K562 (cell line): ENCODE measurements at regions not wholly inside any gene's neighbourhood (a gene's known extent, or its start where the extent isn't known, plus 50 kb on each side); places are given as distances from the start of the nearest gene placed in this dataset.
"Not testable (repeated sequence)": the region's sequence is repeated elsewhere in the genome, so short reads cannot be mapped to it uniquely, and the experiment has no call there.

Experiments used
- ATF6 ChIP-seq: sonication (generic); formaldehyde crosslinking; IDR thresholded peaks from 2 replicates; pipeline ENCODE4 v1.4.0; 2020; ENCODE audit warnings: mild to moderate bottlenecking, missing genetic modification reagents
- CTCF ChIP-seq, 3 experiments: IDR thresholded peaks in 2 of 3; conservative IDR thresholded peaks in 1 of 3; 2 replicates each; pipeline ENCODE4 v1.5.1; 2011 to 2012; ENCODE audit warnings: low read length in 3 of 3, mild to moderate bottlenecking in 3 of 3, control low read depth in 2 of 3, improper control_type of control experiment in 1 of 3, inconsistent platforms in 1 of 3, low read depth in 1 of 3, mixed read lengths in 1 of 3, moderate library complexity in 1 of 3; ENCODE audit not compliant: insufficient read depth in 2 of 3
- E2F1 ChIP-seq: sonication (generic); formaldehyde crosslinking; IDR thresholded peaks from 2 replicates; pipeline ENCODE4 v1.8.1; 2023; ENCODE audit warnings: mild to moderate bottlenecking, missing genetic modification reagents, moderate library complexity
- GTF2A2 ChIP-seq: IDR thresholded peaks from 2 replicates; pipeline ENCODE4 v1.6.1; 2016; ENCODE audit warnings: mild to moderate bottlenecking, missing genetic modification characterization, missing compliant biosample characterization
- JUND ChIP-seq, 2 experiments: IDR thresholded peaks; 2 replicates in 1 of 2; 3 replicates in 1 of 2; pipeline ENCODE4 v1.6.1; 2011; ENCODE audit warnings: borderline replicate concordance in 2 of 2, low read depth in 2 of 2, low read length in 2 of 2, improper control_type of control experiment in 1 of 2, missing biosample characterization in 1 of 2, missing genetic modification characterization in 1 of 2, missing genetic modification reagents in 1 of 2
- MLLT1 ChIP-seq, 2 experiments: fragments of 450-650 bp; IDR thresholded peaks; 2 replicates each; pipeline ENCODE4 v1.6.1; 2016
- MXI1 ChIP-seq: IDR thresholded peaks from 2 replicates; pipeline ENCODE4 v1.6.1; 2011; ENCODE audit warnings: low read depth, mild to moderate bottlenecking, improper control_type of control experiment, low read length
- POLR2A ChIP-seq: fragments of 450-650 bp; conservative IDR thresholded peaks from 2 replicates; pipeline ENCODE4 v1.6.1; 2016
- POLR2AphosphoS5 ChIP-seq: IDR thresholded peaks from 2 replicates; pipeline ENCODE4 v1.6.1; 2011; ENCODE audit warnings: mild to moderate bottlenecking, low read depth, low read length, moderate library complexity; ENCODE audit not compliant: control insufficient read depth, insufficient read depth
- RBBP5 ChIP-seq: fragments of 200-600 bp; sonication (generic); IDR thresholded peaks from 2 replicates; pipeline ENCODE4 v1.6.1; 2012; ENCODE audit warnings: borderline replicate concordance, mild to moderate bottlenecking, low read length, control low read depth, inconsistent platforms; ENCODE audit not compliant: insufficient read depth, poor library complexity, severe bottlenecking
- SIX5 ChIP-seq, 2 experiments: IDR thresholded peaks; 2 replicates each; pipeline ENCODE4 v1.6.1; 2011; ENCODE audit warnings: low read length in 2 of 2, borderline replicate concordance in 1 of 2, low read depth in 1 of 2, mild to moderate bottlenecking in 1 of 2, moderate library complexity in 1 of 2; ENCODE audit not compliant: insufficient read depth in 1 of 2
- SPI1 ChIP-seq: IDR thresholded peaks from 2 replicates; pipeline ENCODE4 v1.6.1; 2011; ENCODE audit warnings: low read depth, low read length, control low read depth, borderline replicate concordance
- THRB ChIP-seq: fragments of 450-650 bp; formaldehyde crosslinking; conservative IDR thresholded peaks from 2 replicates; pipeline ENCODE4 v1.4.0; 2022; ENCODE audit warnings: mild to moderate bottlenecking, missing genetic modification characterization
- ZNF436 ChIP-seq: fragments of 250-450, 450-650 bp; sonication (Bioruptor Pico); formaldehyde crosslinking; IDR thresholded peaks from 2 replicates; pipeline ENCODE4 v1.7.0; 2020; ENCODE audit warnings: mild to moderate bottlenecking

- not testable (repeated sequence) for TF ChIP-seq E2F1; ZNF436 (CRISPR knock-in tag); JUND (IDR thresholded peaks at IDR 0.05; ENCODE audit: borderline replicate concordance, low read depth, low read length); JUND (tag; IDR thresholded peaks at IDR 0.05; ENCODE audit: borderline replicate concordance, low read depth, low read length); THRB (CRISPR knock-in tag); MXI1; SIX5 (IDR thresholded peaks at IDR 0.05; ENCODE audit: borderline replicate concordance in 1 of 2, insufficient read depth in 1 of 2, low read depth in 1 of 2, low read length in 2 of 2); GTF2A2 (tag); ATF6; POLR2AphosphoS5; POLR2A; CTCF (IDR thresholded peaks at IDR 0.05 in 2 of 3, conservative IDR thresholded peaks at IDR 0.05 in 1 of 3; ENCODE audit: insufficient read depth in 2 of 3, low read depth in 1 of 3, low read length in 3 of 3); SPI1; MLLT1 (IDR thresholded peaks at IDR 0.05); RBBP5
These were observed 775.2 kb downstream of the TMEM121 start for GRCh38 chr14:106301609-106302008.
